SK-N-SH treated with all-trans-retinoic acid at 6 μM for 48 hours (cell line): ENCODE measurements at regions not wholly inside any gene's neighbourhood (a gene's known extent, or its start where the extent isn't known, plus 50 kb on each side); places are given as distances from the start of the nearest gene placed in this dataset.
"Not testable (repeated sequence)": the region's sequence is repeated elsewhere in the genome, so short reads cannot be mapped to it uniquely, and the experiment has no call there.

ENCODE experiments used
- ATAC-seq: fragments of 200-7000 bp; cut with Tn5 transposase; 3 replicates; pipeline ENCODE4 v1.9.1; 2020; ENCODE audit warnings: mild to moderate bottlenecking, moderate library complexity
- ARNTL ChIP-seq: fragments of 450-650 bp; formaldehyde crosslinking; IDR thresholded peaks from 2 replicates; pipeline ENCODE4 v1.5.0; 2020; ENCODE audit warnings: low read depth, mild to moderate bottlenecking, moderate library complexity, borderline replicate concordance
- ESRRG ChIP-seq: fragments of 250-450 bp; sonication (Bioruptor Pico); IDR thresholded peaks from 2 replicates; pipeline ENCODE4 v1.6.1; 2021; ENCODE audit warnings: mild to moderate bottlenecking
- GLIS3 ChIP-seq: fragments of 250-450 bp; sonication (Bioruptor Pico); IDR thresholded peaks from 2 replicates; pipeline ENCODE4 v1.5.0; 2020; ENCODE audit warnings: mild to moderate bottlenecking, moderate library complexity
- RARB ChIP-seq: fragments of 250-450 bp; sonication (Bioruptor Pico); IDR thresholded peaks from 2 replicates; pipeline ENCODE4 v1.8.0; 2021; ENCODE audit warnings: mild to moderate bottlenecking, moderate library complexity
- TCF4 ChIP-seq: fragments of 250-450 bp; sonication (Bioruptor Pico); IDR thresholded peaks from 2 replicates; pipeline ENCODE4 v1.8.0; 2021; ENCODE audit warnings: mild to moderate bottlenecking, moderate library complexity, borderline replicate concordance
- TOX ChIP-seq: fragments of 250-450 bp; sonication (Bioruptor Pico); IDR thresholded peaks from 2 replicates; pipeline ENCODE4 v1.8.0; 2021; ENCODE audit warnings: mild to moderate bottlenecking, moderate library complexity, borderline replicate concordance
- ZC3H10 ChIP-seq: fragments of 250-450 bp; sonication (Bioruptor Pico); IDR thresholded peaks from 2 replicates; pipeline ENCODE4 v1.5.1; 2021; ENCODE audit warnings: mild to moderate bottlenecking, moderate library complexity
- ZFP3 ChIP-seq: fragments of 250-450 bp; sonication (Bioruptor Pico); IDR thresholded peaks from 2 replicates; pipeline ENCODE4 v1.5.0; 2020; ENCODE audit warnings: mild to moderate bottlenecking, moderate library complexity
- ZFP30 ChIP-seq: fragments of 450-650 bp; formaldehyde crosslinking; IDR thresholded peaks from 2 replicates; pipeline ENCODE4 v1.5.0; 2022; ENCODE audit warnings: mild to moderate bottlenecking, moderate library complexity
- ZNF565 ChIP-seq: fragments of 450-650 bp; formaldehyde crosslinking; conservative IDR thresholded peaks from 2 replicates; pipeline ENCODE4 v1.5.0; 2020; ENCODE audit warnings: low read depth, mild to moderate bottlenecking, moderate library complexity
- ZNF70 ChIP-seq: fragments of 450-650 bp; formaldehyde crosslinking; IDR thresholded peaks from 2 replicates; pipeline ENCODE4 v1.5.0; 2020; ENCODE audit warnings: mild to moderate bottlenecking, moderate library complexity
- ZNF8 ChIP-seq: fragments of 450-650 bp; formaldehyde crosslinking; IDR thresholded peaks from 2 replicates; pipeline ENCODE4 v1.5.0; 2020; ENCODE audit warnings: mild to moderate bottlenecking, moderate library complexity
- TF ChIP-seq, protein P1 (sequence below): fragments of 250-450 bp; sonication (Bioruptor Pico); IDR thresholded peaks from 2 replicates; pipeline ENCODE4 v1.8.0; 2020; ENCODE audit warnings: mild to moderate bottlenecking, moderate library complexity, borderline replicate concordance
- TF ChIP-seq, protein P2 (sequence below): fragments of 250-450 bp; sonication (Bioruptor Pico); IDR thresholded peaks from 2 replicates; pipeline ENCODE4 v1.5.1; 2021; ENCODE audit warnings: mild to moderate bottlenecking, moderate library complexity
- TF ChIP-seq, protein P3 (sequence below): fragments of 250-450 bp; sonication (Bioruptor Pico); IDR thresholded peaks from 2 replicates; pipeline ENCODE4 v1.5.1; 2020; ENCODE audit warnings: low read depth, mild to moderate bottlenecking, moderate library complexity

DNA sequence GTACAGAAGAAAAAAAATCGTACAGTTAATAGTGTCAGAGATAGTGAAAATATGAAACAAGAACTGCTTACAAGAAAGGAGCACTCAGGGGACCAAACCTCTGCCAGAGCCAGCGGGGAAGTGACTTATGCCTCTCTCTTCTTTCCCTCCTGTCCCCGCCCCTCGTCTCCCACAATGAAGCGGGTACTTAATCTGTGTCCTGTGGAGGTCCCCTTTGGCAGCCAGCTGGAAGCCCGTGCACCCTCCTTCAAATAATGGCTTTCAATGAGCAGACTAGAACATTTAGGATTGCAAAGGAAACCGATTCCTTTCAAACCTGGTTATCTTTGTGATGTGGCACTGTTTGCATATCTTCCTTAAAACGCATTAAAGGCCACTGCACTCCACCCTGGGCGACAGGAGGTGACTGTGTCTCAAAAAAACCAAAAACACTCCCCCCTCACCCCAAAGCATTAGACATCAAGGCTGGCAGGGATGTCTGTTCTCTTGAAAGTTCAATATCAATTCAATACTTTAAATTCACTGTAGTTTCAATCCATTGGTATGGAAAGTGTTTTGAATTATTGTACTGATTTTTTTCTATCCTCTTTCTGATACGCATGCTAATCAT is 51.7 kb downstream of the PPIAL4C start:
- ATAC-seq, result not testable (repeated sequence)

DNA sequence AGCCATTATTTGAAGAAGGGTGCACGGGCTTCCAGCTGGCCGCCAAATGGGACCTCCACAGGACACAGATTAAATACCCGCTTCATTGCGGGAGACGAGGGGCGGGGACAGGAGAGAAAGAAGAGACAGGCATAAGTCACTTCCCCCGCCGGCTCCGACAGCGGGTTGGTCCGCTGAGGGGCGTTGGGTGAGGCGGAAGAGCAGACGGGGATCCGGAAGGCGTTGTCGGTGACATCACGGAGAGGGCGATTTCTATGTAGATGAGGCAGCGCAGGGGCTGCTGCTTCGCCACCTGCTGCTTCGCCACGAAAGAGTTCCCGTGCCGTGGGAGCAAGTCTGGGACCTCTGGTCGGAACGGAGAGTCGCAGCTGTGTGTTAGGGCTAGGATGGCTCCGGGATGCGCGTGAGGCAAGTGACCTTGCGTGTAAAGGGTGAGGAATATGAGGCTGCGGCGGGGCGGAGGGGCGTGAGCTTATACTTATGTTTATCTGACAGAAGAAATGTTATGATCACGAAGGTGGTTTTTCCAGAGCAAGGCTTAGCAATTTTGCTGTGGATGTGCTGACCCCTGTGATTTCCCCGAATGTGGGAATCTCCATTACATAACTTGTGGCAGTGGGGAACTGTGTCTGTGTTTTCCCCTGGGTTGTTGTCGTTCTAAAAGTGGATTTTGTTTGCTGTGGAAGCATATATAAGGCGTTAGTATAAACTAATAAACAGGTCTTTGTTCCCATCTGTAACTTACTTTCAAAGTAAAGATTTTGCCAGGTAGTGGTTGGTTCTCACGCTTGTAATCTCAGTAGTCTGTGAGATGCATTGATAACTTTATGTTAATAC is 52.9 kb downstream of the PPIAL4C start:
- peak; percentile 96 for ATAC-seq
- TF ChIP-seq ARNTL (CRISPR knock-in tag) (peak; percentile 94), ESRRG (peak; percentile 99), GLIS3 (CRISPR knock-in tag) (peak; percentile 99), TOX (peak; percentile 99), TCF4 (peak; percentile 52; the same call in 1 of the 2 replicates), ZFP30 (CRISPR knock-in tag) (peak; percentile 66), ZC3H10 (CRISPR knock-in tag) (peak; percentile 98), ZNF565 (CRISPR knock-in tag) (0 out of 2 replicates have a peak, but pooled peaks have one; percentile 63), RARB (CRISPR knock-in tag) (peak; percentile 99), ZFP3 (CRISPR knock-in tag) (0 out of 2 replicates have a peak, but pooled peaks have one; percentile 58), ZNF8 (CRISPR knock-in tag) (peak; percentile 73), ZNF70 (CRISPR knock-in tag) (peak; percentile 73)
- TF ChIP-seq, protein P1, sequence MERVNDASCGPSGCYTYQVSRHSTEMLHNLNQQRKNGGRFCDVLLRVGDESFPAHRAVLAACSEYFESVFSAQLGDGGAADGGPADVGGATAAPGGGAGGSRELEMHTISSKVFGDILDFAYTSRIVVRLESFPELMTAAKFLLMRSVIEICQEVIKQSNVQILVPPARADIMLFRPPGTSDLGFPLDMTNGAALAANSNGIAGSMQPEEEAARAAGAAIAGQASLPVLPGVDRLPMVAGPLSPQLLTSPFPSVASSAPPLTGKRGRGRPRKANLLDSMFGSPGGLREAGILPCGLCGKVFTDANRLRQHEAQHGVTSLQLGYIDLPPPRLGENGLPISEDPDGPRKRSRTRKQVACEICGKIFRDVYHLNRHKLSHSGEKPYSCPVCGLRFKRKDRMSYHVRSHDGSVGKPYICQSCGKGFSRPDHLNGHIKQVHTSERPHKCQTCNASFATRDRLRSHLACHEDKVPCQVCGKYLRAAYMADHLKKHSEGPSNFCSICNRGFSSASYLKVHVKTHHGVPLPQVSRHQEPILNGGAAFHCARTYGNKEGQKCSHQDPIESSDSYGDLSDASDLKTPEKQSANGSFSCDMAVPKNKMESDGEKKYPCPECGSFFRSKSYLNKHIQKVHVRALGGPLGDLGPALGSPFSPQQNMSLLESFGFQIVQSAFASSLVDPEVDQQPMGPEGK (CRISPR knock-in tag), result peak; percentile 99
- TF ChIP-seq, protein P2, sequence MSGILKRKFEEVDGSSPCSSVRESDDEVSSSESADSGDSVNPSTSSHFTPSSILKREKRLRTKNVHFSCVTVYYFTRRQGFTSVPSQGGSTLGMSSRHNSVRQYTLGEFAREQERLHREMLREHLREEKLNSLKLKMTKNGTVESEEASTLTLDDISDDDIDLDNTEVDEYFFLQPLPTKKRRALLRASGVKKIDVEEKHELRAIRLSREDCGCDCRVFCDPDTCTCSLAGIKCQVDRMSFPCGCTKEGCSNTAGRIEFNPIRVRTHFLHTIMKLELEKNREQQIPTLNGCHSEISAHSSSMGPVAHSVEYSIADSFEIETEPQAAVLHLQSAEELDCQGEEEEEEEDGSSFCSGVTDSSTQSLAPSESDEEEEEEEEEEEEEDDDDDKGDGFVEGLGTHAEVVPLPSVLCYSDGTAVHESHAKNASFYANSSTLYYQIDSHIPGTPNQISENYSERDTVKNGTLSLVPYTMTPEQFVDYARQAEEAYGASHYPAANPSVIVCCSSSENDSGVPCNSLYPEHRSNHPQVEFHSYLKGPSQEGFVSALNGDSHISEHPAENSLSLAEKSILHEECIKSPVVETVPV (CRISPR knock-in tag), result peak; percentile 99
- TF ChIP-seq, protein P3, sequence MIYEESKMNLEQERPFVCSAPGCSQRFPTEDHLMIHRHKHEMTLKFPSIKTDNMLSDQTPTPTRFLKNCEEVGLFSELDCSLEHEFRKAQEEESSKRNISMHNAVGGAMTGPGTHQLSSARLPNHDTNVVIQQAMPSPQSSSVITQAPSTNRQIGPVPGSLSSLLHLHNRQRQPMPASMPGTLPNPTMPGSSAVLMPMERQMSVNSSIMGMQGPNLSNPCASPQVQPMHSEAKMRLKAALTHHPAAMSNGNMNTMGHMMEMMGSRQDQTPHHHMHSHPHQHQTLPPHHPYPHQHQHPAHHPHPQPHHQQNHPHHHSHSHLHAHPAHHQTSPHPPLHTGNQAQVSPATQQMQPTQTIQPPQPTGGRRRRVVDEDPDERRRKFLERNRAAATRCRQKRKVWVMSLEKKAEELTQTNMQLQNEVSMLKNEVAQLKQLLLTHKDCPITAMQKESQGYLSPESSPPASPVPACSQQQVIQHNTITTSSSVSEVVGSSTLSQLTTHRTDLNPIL (CRISPR knock-in tag), result peak; percentile 99

DNA sequence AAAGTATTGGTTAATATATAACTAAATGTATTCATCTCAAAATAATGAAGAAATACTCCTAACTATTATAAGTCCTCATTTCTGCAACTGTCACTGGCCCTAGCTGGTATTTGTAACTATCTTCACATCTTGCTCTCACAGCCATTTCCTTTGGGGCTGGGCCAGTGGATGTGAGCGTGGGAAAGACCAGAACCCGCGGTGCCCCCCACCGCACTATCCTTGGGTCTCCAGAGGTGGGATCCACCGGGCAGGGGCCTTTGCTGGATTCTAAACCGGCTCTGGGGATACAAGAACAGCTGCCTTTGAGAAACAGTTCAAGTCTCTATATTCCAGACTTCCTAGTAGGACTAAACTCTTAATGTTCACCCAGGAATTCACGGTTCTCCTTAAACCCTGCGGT is 54.8 kb downstream of the PPIAL4C start:
- ATAC-seq, result not testable (repeated sequence)

DNA sequence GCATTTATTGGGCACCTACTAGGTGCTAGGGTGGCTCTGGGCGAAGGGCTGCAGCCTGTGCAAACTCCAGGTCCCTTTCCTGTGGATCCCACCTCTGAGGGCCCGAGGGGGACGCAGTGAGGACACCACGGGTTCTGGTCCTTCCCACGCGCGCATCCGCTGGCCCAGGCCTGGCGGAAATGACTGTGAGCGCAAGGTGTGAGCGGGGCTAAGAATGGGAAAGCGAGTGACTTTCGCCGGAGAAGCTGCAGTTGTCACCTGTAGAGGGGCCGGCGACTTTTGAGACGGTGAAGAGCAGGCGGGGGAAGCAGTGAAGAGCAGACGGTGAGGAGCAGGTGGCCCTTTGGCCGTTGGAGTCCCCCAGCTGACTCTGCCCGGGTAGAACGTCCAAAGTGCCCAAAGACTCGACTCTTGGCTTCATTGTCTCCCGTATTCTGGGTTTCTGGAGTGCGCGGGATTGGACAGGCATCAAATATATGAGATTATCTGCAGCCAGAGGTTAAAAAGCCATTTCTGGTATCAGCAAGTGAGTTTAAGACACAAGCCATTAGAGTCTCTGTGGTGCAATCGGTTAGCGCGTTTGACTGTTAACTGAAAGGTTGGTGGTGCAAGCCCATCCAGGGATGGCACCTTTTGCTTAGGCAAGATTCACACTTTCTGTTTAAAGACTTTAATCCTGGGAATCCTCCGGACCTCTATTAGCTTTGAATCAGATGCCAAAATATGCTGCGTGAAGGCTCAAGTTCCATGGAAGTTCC is 55.4 kb downstream of the PPIAL4C start:
- ATAC-seq, result not testable (repeated sequence)

DNA sequence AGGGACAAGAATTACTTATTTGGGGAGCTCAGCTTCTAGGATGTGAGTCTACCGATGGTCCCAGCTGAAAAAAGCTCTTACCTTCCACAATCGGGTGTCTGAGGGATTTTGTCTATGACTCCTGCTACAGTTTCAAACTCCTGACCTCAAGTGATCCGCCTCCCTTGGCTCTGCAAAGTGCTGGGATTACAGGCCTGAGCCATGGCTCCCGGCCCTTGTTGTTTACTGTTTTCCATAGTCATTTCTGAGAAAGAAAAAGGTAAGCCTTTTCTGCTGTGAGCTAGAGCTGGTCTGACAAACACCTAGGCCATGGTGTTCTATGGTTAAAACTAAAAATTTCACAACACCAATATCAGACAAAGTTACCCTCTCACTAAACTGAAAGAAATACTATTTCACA is 57.5 kb downstream of the PPIAL4C start:
- not testable (repeated sequence) for ATAC-seq

DNA sequence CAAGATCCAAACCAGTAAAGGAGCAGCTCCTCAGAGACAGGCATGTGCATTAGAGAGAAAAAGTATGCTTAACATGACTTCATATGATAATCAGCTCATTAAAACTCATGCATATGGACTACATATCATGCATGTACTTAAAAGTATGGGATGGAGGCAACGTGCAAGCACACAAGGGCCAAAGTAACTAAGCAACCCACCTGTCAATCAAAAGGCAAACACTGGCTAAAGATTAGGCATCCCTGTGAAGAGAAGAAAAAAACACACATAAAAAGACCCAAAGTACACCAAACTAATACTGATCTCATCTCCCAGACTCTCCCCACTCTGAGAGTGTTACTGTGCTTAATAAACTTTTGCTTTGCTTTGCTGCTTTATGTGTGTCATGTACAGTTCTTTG is 61.2 kb downstream of the PPIAL4C start:
- ATAC-seq, result not testable (repeated sequence)

DNA sequence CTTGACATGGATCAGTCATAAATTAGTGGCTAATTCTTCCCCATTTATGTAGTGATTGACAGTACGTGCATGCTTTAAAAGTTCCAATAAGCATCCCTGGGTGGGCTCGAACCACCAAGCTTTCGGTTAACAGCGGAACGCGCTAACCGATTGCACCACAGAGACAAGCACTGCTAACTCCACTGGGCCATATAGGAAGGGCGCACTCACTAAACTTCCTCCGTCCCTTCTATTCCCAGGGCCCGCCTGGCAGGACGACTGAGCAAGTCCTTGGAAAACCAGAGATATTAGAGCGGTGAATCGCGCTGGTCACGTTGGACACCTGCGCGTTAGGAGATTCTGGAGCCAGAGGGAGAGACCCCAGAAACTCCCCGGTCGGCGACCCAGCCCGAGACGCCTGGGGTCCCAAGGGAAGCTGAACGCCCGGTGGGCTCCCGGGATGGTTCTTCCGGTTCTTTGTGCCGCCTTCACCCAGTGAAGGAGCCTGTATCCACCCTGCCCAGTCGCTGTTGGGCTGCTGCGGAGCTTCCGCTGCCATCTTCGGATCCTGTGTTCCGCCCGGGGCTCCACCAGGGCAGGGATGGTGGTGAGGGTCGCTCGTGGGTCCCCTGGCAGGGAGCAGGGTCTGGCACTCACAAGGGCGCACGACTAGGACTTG is 62.8 kb downstream of the PPIAL4C start:
- not testable (repeated sequence) for ATAC-seq

DNA sequence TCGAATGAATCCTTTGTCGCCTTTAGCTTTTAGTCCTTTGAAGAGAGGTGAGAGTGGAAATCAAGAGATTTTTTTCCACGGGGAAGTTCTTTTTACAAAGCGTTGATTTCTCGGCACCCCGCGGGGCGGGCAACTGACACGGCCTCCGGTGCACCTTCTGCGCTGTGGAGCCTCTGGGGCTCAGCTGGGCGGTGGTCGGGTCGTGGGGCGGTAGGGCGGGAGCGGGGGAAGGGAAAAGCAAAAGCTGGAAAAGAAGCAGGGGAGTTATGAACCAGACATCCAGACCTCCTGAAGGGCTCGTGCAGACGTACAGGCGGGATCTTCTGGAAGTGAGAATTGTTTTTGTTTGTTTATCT is 63.3 kb downstream of the PPIAL4C start:
- not testable (repeated sequence) for ATAC-seq

DNA sequence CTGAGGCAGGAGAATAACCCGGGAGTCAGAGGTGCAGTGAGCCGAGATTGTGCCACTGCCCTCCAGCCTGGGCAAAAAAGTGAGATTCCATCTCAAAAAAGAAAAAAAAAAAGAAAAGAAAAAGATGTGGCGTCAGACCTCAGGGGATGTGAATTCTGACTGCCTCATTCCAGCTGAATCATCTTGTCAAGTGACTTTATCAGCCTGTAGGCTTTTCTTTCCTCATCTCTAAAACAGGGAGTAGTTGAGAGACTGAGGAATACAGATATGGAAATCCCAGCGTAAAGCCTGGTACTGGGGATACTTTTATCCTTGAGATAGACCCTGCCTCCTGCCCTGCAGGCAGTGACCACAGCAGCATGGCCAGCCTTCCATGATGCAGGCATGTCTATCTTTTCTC is 74.1 kb downstream of the PPIAL4C start:
- ATAC-seq, result not testable (repeated sequence)

DNA sequence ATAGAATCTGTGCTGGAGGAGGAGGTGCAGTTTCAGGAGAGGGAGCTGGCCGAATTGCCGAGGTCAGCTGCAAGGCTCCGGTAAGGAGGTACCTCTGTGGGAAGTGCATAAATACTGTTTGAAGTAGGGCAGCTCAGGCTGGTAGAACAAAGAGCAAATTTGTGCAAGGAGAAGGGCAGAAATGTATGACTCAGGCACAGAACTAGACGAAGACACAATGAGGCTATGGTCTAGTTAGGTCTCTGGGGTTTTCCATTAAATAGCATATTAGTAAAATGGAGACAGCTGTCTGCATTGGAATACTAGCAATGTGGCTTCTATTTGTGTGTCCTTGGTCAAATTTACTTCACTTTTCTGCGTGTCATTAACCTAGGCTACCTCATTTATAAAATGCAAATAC is 74.5 kb downstream of the PPIAL4C start:
- ATAC-seq, result not testable (repeated sequence)

DNA sequence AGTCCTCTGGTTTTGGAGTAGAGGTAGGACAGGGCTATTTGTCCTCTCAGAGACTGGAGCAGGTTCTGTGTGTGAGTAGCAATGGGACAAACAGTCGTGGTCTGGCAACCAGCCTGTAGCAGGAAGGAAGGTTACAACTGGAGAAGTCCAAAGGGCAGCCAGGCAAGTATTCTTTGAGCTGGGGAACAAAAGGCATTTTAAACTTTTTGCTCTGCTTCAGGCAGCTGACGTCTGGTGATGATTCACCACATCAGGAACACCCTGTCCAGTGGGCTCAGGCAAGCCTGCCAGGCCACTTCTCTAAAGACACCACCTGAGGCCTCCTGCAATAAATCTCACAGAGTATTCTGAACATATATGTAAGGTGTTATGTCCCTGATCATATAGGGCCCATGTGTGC is 81.0 kb downstream of the PPIAL4C start:
- not testable (repeated sequence) for ATAC-seq

DNA sequence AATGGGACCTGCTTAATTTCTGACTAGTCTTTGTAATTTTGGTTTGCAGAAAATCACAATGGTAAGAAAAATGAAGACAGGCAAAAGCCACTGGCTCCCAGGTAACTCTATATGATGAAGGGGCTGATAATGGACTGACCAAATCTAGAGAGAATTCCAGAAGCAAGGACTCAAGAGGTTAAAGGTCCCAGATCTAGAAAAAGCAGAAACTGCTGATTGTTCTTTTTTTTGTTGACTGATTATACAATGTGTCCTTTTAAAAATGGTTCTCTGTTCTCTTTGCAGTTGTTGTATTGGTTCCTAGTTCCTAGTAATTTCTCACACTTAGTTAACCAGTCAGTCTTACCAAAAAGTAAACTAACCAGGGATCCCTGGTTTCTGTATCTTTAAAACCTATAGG is 81.4 kb downstream of the PPIAL4C start:
- not testable (repeated sequence) for ATAC-seq

DNA sequence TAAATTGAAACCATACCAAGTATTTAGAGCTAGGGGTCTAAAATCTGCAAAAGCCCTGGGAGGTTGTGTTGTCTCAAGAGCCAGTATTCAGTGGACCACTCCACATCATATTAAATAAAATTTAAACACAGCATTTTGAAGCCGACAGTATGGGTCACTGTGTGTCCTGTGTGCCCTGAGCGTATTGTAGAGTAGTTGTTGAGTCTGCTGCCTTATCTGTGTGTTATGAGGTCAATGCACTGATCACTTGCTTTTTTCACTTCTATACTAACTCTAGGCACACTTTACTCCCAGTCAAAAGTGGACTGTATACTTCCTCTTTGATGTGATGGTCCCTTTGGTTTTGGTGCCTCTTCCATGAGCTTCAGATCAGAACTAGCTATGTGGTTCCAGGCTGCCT is 81.9 kb downstream of the PPIAL4C start:
- ATAC-seq, result not testable (repeated sequence)
